Endothelial cell of umbilical vein (primary cell): ENCODE measurements at regions not wholly inside any gene's neighbourhood (a gene's known extent, or its start where the extent isn't known, plus 50 kb on each side); places are given as distances from the start of the nearest gene placed in this dataset.

Experiments used
- BruUV-seq: library from RNA; stranded (reverse); fragments of 400-500 nt; replicated peaks from 2 replicates; lab custom pipeline; 2021; lab: Mats Ljungman, UMichigan
- CTCF ChIA-PET: fragments of 300-600, 350-600 bp; sonication (Branson Sonifier 250); formaldehyde crosslinking; loops from one replicate; lab custom pipeline; 2021; ENCODE audit warnings: antibody characterized with exemption, inconsistent platforms; lab: Charles Lee
- POLR2A ChIA-PET: fragments of 300-600, 350-600 bp; sonication (Branson Sonifier 250); formaldehyde crosslinking; loops from one replicate; lab custom pipeline; 2021; ENCODE audit warnings: antibody characterized with exemption, inconsistent platforms; lab: Charles Lee
- DNase-seq: peaks from one replicate; pipeline ENCODE4 v3.0.0-alpha.2; 2011; ENCODE audit warnings: low read depth, low spot score
- FAIRE-seq: peaks from 2 replicates; lab custom pipeline; 2011; peaks lifted over from hg19 to GRCh38; lab: Jason Lieb, UNC
- H2AFZ ChIP-seq: 2 replicates; pipeline ENCODE4 v1.6.0; 2012; ENCODE audit warnings: low read depth, low read length, control low read depth, inconsistent platforms
- H3K27ac ChIP-seq: 2 replicates; pipeline ENCODE4 v1.5.1; 2011; ENCODE audit warnings: low read depth, mild to moderate bottlenecking, control low read depth, low read length, moderate library complexity; ENCODE audit not compliant: insufficient read depth
- H3K27me3 ChIP-seq, 2 experiments: 2 replicates each; pipeline versions ENCODE4 v1.6.0 to v1.6.1; 2011; ENCODE audit warnings: low read length in 2 of 2, mixed read lengths in 1 of 2; ENCODE audit not compliant: control insufficient read depth in 2 of 2, insufficient read depth in 2 of 2
- H3K36me3 ChIP-seq, 2 experiments: 2 replicates in 1 of 2; 3 replicates in 1 of 2; pipeline ENCODE4 v1.5.1; 2011; ENCODE audit warnings: low read length in 2 of 2, mild to moderate bottlenecking in 1 of 2, moderate library complexity in 1 of 2; ENCODE audit not compliant: control insufficient read depth in 2 of 2, insufficient read depth in 2 of 2; ENCODE audit errors: extremely low read depth in 1 of 2
- H3K4me1 ChIP-seq: 3 replicates; pipeline ENCODE4 v1.5.1; 2011; ENCODE audit warnings: mild to moderate bottlenecking, low read length; ENCODE audit not compliant: control insufficient read depth, insufficient read depth; ENCODE audit errors: extremely low read depth
- H3K4me2 ChIP-seq: 2 replicates; pipeline ENCODE4 v1.6.1; 2011; ENCODE audit warnings: low read length, control low read depth, mixed read lengths; ENCODE audit not compliant: insufficient read depth
- H3K4me3 ChIP-seq, 3 experiments: fragments of 200-600 bp in 1 of 3; sonication (generic), shearing (Covaris generic) in 1 of 3; replicated peaks in 1 of 3; 2 replicates each; pipeline ENCODE4 v1.5.1; 2011 to 2016; ENCODE audit warnings: control low read depth in 3 of 3, low read length in 3 of 3, mild to moderate bottlenecking in 2 of 3, inconsistent platforms in 1 of 3, low read depth in 1 of 3, moderate library complexity in 1 of 3; ENCODE audit not compliant: insufficient read depth in 1 of 3
- H3K79me2 ChIP-seq: 2 replicates; pipeline ENCODE4 v1.6.0; 2012; ENCODE audit warnings: low read length, inconsistent platforms; ENCODE audit not compliant: control insufficient read depth, insufficient read depth
- H3K9ac ChIP-seq: replicated peaks from 2 replicates; pipeline ENCODE3; 2011; ENCODE audit warnings: low read length, control low read depth; ENCODE audit not compliant: insufficient read depth; ENCODE audit errors: extremely low read depth
- H3K9me1 ChIP-seq: replicated peaks from 3 replicates; pipeline ENCODE4 v1.6.0; 2011; ENCODE audit warnings: mild to moderate bottlenecking, low read length; ENCODE audit not compliant: control insufficient read depth, insufficient read depth; ENCODE audit errors: extremely low read depth
- H3K9me3 ChIP-seq: replicated peaks from 2 replicates; pipeline ENCODE4 v1.5.1; 2012; ENCODE audit warnings: low read length, inconsistent platforms; ENCODE audit not compliant: control insufficient read depth, insufficient read depth
- H4K20me1 ChIP-seq: replicated peaks from 2 replicates; pipeline ENCODE3; 2011; ENCODE audit warnings: mild to moderate bottlenecking, low read length; ENCODE audit not compliant: control insufficient read depth, insufficient read depth; ENCODE audit errors: extremely low read depth
- CTCF ChIP-seq, 2 donors: IDR thresholded peaks; 1 replicate in 1 of 2; 2 replicates in 1 of 2; pipeline ENCODE4 v1.5.1; 2011; ENCODE audit warnings: low read length in 2 of 2, mild to moderate bottlenecking in 2 of 2, moderate library complexity in 2 of 2, control low read depth in 1 of 2, inconsistent platforms in 1 of 2, low read depth in 1 of 2; ENCODE audit not compliant: insufficient read depth in 1 of 2; ENCODE audit errors: extremely low read depth in 1 of 2
- EZH2 ChIP-seq: IDR thresholded peaks from 2 replicates; pipeline ENCODE4 v1.6.1; 2012; ENCODE audit warnings: borderline replicate concordance, low read depth, mild to moderate bottlenecking, moderate library complexity, low read length, inconsistent platforms; ENCODE audit not compliant: severe bottlenecking
- FOS ChIP-seq: IDR thresholded peaks from 2 replicates; pipeline ENCODE4 v1.6.1; 2011; ENCODE audit warnings: mild to moderate bottlenecking, low read length, moderate library complexity, borderline replicate concordance; ENCODE audit not compliant: insufficient read depth
- GATA2 ChIP-seq: IDR thresholded peaks from 2 replicates; pipeline ENCODE4 v1.7.0; 2011; ENCODE audit warnings: low read depth, mild to moderate bottlenecking, moderate library complexity, mixed read lengths, low read length; ENCODE audit not compliant: insufficient read length, insufficient read depth
- JUN ChIP-seq: IDR thresholded peaks from 2 replicates; pipeline ENCODE4 v1.6.1; 2011; ENCODE audit warnings: borderline replicate concordance, low read depth; ENCODE audit not compliant: insufficient read length, insufficient read depth
- MAX ChIP-seq: IDR thresholded peaks from 2 replicates; pipeline ENCODE4 v1.6.1; 2011; ENCODE audit not compliant: insufficient read depth, insufficient read length
- MYC ChIP-seq: IDR thresholded peaks from one replicate; pipeline ENCODE4 v1.6.1; 2011; ENCODE audit warnings: mild to moderate bottlenecking, low read depth, low read length
- POLR2A ChIP-seq: IDR thresholded peaks from 2 replicates; pipeline ENCODE4 v1.6.1; 2012; ENCODE audit warnings: low read depth, mild to moderate bottlenecking, control low read depth, low read length
- POLR2AphosphoS5 ChIP-seq: IDR thresholded peaks from 2 replicates; pipeline ENCODE4 v1.6.1; 2012; ENCODE audit warnings: low read depth, mild to moderate bottlenecking, control low read depth, low read length, moderate library complexity; ENCODE audit not compliant: insufficient read depth
- dilution Hi-C: fragments of 300-500 bp; cut with MboI; formaldehyde crosslinking; loops from one replicate; pipeline ENCODE4 v1.15.0; 2019; ENCODE audit warnings: low sequenced_read_pairs; ENCODE audit not compliant: extremely low pct_ligation_motif_present
- intact Hi-C: fragments of 100-400 bp; cut with micrococcal nuclease; formaldehyde crosslinking; loops from one replicate; pipeline ENCODE4 v1.10.0; 2022

- Histone ChIP-seq H3K27ac (no peak overlapping the region), H3K4me3 (no peak overlapping the region), H3K4me2 (no peak overlapping the region), H3K9me3 (no peaks in the 10 kb centered on the region), H3K36me3 (no peaks in the 10 kb centered on the region), H3K79me2 (no peaks in the 10 kb centered on the region), H3K4me1 (no peaks in the 10 kb centered on the region), H3K27me3 (no peaks in the 10 kb centered on the region), H3K9ac (no peak overlapping the region), H2AFZ (no peak overlapping the region), H4K20me1 (no peaks in the 10 kb centered on the region), H3K9me1 (no peaks in the 10 kb centered on the region)
- BruUV-seq: no TSS peak
- dilution Hi-C loops (no loop called here), intact Hi-C loops (no loop called here)
- DNase-seq: no peak
- TF ChIP-seq MYC (no peak), JUN (no peak), MAX (no peak), CTCF (IDR thresholded peaks at IDR 0.05; ENCODE audit: extremely low read depth in 1 of 2, insufficient read depth in 1 of 2, low read depth in 1 of 2, low read length in 2 of 2) (no peak), GATA2 (no peak), FOS (no peak), POLR2A (no peak), EZH2 (no peak), POLR2AphosphoS5 (no peak)
- FAIRE-seq: no peak
- ChIA-PET POLR2A (no interaction called here), CTCF (interaction anchor here (1.2 kb wide), 1 partner anchor 21 kb away, joined by 3 read pairs; no protein-coding TSS in a partner anchor)
Observed at GRCh38 chr2:240254337-240255164, 114.1 kb upstream of the OTOS start.
